ENCODE measurements at regions not wholly inside any gene's neighbourhood (a gene's known extent, or its start where the extent isn't known, plus 50 kb on each side); places are given as distances from the start of the nearest gene placed in this dataset.
A peak's percentile ranks its signal among the peaks of the same experiment; 100 is the strongest.

DNA sequence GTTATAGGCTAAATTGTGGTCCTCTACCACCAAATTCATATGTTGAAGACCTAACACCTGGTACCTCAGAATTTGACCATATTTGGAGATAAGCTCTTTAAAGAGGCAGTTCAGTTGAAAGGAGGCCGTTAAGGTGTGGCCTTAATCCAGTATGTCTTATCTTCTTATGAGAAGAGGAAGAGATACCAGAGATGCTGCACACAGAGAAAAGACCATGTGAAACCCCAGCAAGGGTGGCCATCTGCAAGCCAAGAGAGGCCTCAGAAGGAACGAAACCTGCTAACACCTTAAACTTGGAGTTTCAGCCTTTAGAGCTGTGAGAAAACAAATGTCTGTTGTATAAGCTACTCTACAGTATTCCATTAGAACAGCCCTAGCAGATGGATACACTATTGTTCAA lies 528.1 kb upstream of the DCC start:
- DNase-seq: no peak

- no peak for DNase-seq
These were observed 526.3 kb upstream of the DCC start for GRCh38 chr18:51813740-51814139.

- no peak for DNase-seq
These were observed 518.4 kb upstream of the DCC start for GRCh38 chr18:51821610-51822009.

DNA sequence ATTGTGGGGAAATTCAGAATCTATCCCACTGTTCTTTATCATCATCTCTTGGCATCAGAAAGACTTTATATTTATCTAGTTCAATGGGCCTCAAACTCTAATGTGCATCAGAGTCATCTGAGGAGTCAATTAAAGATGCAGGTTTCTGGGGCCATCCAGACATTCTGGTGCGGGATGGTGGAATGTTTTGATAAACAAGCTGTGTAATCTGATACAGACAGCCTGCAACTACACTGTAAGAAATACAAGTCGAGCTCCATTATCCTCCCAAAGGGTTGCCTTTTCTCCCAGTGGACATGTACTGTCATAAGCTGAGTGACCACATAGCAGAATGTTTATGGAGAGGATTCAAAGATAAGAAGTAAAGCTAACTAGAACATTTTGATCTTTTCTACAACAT lies 515.3 kb upstream of the DCC start:
- no peak for DNase-seq

DNA sequence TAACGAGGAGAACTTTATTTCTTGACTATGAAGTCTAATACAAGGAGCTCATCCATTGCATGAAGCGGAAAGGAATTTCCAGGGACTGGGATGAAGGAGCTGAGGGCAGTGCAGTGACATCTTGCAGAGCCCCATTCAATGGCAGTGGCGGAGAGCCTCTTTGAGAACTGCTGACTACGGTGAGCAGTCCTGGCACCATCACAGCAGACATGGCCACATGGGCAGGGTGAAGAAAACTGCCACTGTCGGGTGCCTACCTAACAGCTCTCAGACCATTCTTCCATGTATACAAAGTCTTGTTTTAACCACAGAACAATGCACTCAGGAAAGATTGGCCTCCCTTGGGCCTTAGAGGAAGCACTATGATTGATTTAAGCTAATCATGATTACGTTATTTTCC lies 506.1 kb upstream of the DCC start:
- DNase-seq: no peak

DNA sequence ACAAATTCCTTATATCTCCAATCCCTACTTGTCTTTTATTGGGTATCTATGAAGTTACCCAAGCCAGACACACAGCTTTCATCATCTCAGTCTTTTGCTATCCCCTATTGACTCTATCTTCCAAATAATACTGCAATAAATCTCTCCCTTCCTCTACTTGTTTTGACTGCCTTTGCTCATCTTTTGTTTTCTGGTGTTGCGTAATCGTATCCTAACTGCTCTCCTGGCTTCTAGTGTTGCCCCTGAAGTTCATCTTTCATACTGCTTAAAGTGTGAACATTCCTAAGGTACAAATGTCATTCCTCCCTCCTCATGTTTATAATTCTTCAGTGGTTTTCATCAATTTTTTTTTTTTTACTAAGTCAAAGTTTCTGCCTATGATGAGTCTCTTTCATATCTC lies 491.3 kb upstream of the DCC start:
- DNase-seq: no peak

DNA sequence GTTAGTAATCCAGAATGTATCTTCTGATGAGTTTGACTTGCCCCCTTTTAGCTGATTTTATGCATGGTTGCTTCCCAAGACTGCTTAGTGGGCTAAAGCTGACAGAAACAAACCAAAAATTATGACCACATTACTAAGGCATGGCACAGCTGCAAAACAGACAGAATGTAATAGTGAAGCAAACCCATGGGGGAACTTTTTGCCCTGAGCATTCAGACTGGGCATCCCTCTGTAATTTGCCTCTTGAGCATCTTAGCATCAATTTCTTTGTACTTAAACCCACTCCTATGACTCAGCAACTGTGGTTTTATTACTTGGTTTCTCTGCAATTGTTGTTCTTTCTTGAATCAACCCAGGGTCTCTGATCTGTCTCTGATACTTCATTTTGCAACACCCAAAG lies 487.3 kb upstream of the DCC start:
- DNase-seq: no peak

GRCh38 chr18:51857989-51858388 lies 482.0 kb upstream of the DCC start:
- peak in 1 of 51 donors; percentile 35 for DNase-seq

GRCh38 chr18:51861046-51861445 lies 479.0 kb upstream of the DCC start:
- DNase-seq: no peak

- DNase-seq: no peak
These were observed 477.8 kb upstream of the DCC start for GRCh38 chr18:51862051-51862715.

DNA sequence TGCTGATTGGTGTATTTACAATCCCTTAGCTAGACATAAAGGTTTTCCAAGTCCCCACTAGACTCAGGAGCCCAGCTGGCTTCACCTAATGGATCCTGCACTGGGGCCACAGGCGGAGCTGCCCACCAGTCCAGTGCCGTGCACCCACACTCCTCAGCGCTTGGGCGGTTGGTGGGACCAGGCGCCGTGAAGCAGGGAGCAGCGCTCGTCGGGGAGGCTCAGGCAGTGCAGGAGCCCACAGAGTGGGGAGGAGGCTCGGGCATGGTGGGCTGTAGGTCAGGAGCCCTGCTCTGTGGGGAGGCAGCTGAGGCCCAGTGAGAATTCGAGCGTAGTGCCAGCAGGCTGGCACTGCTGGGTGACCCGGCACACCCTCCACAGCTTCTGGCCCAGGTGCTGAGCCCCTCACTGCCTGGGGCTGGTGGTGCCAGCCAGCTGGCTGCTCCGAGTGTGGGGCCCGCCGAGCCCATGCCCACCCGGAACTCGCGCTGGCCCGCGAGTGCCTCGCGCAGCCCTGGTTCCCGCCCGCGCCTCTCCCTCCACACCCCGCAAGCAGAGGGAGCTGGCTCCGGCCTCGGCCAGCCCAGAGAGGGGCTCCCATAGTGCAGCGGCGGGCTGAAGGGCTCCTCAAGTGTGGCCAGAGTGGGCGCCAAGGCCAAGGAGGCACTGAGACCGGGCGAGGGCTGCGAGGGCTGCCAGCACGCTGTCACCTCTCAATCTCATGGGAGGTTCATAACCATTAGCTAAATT lies 475.6 kb upstream of the DCC start:
- no peak for DNase-seq

GRCh38 chr18:51865538-51865937 lies 474.5 kb upstream of the DCC start:
- no peak for DNase-seq

DNA sequence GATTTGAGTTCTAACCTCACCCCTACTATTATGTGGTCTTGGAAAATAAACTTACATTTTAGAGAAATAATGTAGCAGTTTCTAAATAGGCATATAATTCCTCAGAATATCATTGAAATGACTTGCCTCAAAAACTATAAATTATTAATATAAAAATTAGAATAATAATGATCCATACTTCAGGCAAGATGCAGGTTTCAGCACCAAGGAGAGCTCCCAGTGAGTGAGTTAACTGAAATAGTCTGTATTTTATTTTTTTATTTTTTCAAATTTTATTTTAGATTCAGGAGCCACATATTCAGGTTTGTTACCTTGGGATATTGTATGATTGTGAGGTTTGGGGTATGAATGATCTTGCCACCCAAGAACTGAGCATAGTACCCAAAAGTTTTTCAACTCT lies 472.2 kb upstream of the DCC start:
- DNase-seq: no peak

GRCh38 chr18:51878724-51879123 lies 461.3 kb upstream of the DCC start:
- DNase-seq: no peak

GRCh38 chr18:51879329-51879728 lies 460.7 kb upstream of the DCC start:
- no peak for DNase-seq

DNA sequence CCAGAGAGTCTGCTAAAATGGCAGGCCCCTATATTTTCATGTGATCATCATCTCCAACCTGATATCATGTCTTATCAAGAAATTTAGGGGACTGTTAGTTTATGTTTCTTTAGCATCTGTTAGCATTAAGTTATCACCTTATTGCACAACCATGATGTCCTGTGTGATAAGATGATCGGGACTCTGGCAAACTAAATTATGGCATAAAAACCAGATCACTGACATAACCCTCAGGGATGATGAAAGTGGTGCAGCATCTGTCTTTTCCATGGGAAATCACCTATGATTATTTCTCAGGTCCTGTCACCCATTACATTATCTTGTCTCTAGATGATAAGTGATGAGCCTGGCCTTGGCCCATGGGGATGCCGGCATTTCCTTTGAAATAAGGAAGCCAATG lies 458.6 kb upstream of the DCC start:
- DNase-seq: no peak

GRCh38 chr18:51884039-51884438 lies 456.0 kb upstream of the DCC start:
- DNase-seq: no peak

GRCh38 chr18:51890762-51891161 lies 449.2 kb upstream of the DCC start:
- no peak for DNase-seq

GRCh38 chr18:51891876-51892275 lies 448.1 kb upstream of the DCC start:
- no peak for DNase-seq

DNA sequence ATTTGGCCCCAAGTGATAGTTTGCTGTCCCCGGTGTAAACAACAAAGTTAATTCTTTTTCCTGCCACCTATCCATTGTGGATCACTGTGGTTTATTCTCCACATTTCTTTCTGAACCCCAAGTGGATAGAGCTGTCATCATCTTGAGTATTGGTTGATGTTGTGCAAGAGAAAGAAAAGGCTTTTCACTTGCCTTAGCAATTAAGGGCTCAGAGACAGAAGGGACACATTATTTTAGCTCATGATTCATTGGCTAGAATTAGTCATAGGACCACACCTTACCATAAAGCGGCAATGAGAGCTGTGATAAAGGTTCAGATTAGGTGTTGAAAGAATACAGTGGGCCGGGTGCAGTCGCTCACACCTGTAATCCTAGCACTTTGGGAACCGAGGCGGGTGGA lies 442.1 kb upstream of the DCC start:
- DNase-seq: no peak

- peak in 4 of 51 donors; percentile 1 to 6 (median 4) for DNase-seq
These were observed 432.1 kb upstream of the DCC start for GRCh38 chr18:51907687-51908597.

- DNase-seq: no peak
These were observed 431.4 kb upstream of the DCC start for GRCh38 chr18:51908598-51908944.

GRCh38 chr18:51911584-51911983 lies 428.4 kb upstream of the DCC start:
- DNase-seq: no peak

Measured in hypothalamus (tissue), 51 donors.